ENCODE measurements at regions not wholly inside any gene's neighbourhood (a gene's known extent, or its start where the extent isn't known, plus 50 kb on each side); places are given as distances from the start of the nearest gene placed in this dataset.
A peak's percentile ranks its signal among the peaks of the same experiment; 100 is the strongest.

DNA sequence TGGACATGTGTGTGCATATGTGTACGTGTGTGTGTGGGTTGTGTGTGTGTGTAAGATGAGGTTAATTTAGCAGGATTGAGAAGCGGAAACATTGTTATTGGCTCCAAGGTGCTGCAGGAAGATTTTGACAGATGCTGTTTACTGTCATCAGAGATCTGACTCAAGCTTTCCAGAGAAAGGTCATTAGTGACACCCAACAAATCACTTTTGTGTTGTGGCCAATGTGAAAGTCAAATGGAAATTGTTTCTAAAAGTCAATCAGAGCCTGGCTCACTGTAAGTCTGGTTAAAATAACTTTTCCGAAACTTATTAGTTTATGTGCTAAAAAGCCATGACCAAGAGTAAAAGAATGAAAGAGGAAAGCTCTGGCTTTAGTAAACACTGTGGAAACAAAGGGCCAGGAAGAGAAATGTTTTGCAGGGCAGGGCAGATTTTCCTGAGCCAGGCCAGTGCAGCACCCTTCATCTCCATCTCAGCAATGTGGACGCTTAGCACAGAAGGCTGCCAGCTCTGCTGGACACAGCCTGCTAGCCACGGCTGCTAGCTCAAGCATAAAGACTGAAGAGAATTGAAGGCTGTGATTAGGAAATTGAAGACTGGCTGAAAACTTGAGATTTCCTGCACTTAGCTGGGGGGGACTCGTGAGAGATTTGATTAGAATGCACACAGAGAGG is 235.8 kb downstream of the NEDD1 start:
- Histone ChIP-seq H3K4me1 (ENCODE audit: control insufficient read depth, insufficient read depth, low read length) (no peaks in the 10 kb centered on the region), H3K36me3 (ENCODE audit: control insufficient read depth, insufficient read depth, low read length) (no peaks in the 10 kb centered on the region), H3K9me3 (ENCODE audit: control insufficient read depth, insufficient read depth, low read length) (no peaks in the 10 kb centered on the region), H3K4me3 (ENCODE audit: low read length) (no peak overlapping the region), H3K27me3 (ENCODE audit: control insufficient read depth, insufficient read depth, low read length) (no peaks in the 10 kb centered on the region), H3K27ac (ENCODE audit: low read length) (no peak overlapping the region)
- DNase-seq (ENCODE audit: low read depth, low spot score), result no peak
- WGBS (ENCODE audit: insufficient coverage, insufficient read length), result 100% methylated on average over 2 of the region's 6 CpGs

DNA sequence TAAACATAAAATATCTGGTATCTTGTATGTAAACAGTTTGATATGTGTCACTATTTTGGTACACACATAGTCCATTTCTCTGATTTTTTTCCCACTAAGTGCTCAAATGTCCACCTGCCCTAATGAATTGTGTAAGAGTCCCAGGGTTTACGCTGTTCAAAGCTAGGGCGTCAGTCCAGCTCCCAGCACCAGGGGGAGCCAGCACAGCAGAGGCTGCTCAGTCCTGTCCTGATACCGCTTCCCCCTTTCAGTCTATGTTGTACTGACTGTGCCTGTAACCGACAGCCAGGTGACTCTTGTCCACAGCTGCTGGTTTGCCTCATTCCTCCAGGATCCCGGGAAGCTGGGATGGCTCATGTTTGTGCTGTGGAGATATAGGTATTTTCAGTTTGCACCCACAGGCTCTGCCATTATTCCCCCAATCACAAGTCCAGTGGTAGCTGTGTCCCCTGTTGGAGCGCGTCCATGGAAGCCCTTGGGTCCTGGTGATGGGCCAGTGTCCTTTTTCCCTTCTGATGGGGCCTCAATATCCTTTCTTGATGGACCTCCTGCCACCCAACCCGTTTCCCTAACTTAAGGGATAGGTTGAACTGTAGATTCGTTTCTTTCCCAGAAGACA is 242.0 kb downstream of the NEDD1 start:
- Histone ChIP-seq H3K27me3 (ENCODE audit: control insufficient read depth, insufficient read depth, low read length) (no peaks in the 10 kb centered on the region), H3K4me3 (ENCODE audit: low read length) (no peak overlapping the region), H3K4me1 (ENCODE audit: control insufficient read depth, insufficient read depth, low read length) (no peaks in the 10 kb centered on the region), H3K27ac (ENCODE audit: low read length) (no peak overlapping the region), H3K36me3 (ENCODE audit: control insufficient read depth, insufficient read depth, low read length) (no peaks in the 10 kb centered on the region), H3K9me3 (ENCODE audit: control insufficient read depth, insufficient read depth, low read length) (no peaks in the 10 kb centered on the region)
- DNase-seq (ENCODE audit: low read depth, low spot score), result peak; percentile 70
- no CpG with 5 or more reads among the region's 9 CpGs for WGBS (ENCODE audit: insufficient coverage, insufficient read length)

DNA sequence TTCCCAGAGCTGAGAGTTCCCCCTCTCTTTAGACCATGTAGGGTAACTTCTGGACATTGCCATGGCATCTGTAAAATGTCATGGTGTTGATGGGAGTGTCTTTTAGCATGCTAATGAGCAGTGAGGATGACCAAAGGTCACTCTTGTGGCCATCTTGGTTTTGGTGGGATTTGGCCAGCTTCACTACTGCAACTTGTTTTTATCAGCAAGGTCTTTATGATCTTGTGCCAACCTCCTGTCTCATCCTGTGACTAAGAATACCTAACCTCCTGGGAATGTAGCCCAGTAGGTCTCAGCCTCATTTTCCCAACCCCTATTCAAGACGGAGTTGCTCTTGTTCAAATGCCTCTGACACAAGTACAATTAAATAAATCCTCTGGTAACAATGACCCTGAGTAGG is 244.4 kb downstream of the NEDD1 start:
- no peaks in the 10 kb centered on the region for H3K36me3 ChIP-seq (ENCODE audit: control insufficient read depth, insufficient read depth, low read length)
- no peaks in the 10 kb centered on the region for H3K9me3 ChIP-seq (ENCODE audit: control insufficient read depth, insufficient read depth, low read length)
- no peaks in the 10 kb centered on the region for H3K27me3 ChIP-seq (ENCODE audit: control insufficient read depth, insufficient read depth, low read length)
- no CpG with 5 or more reads among the region's 1 CpG for WGBS (ENCODE audit: insufficient coverage, insufficient read length)
- DNase-seq (ENCODE audit: low read depth, low spot score), result no peak
- H3K27ac ChIP-seq (ENCODE audit: low read length), result no peak overlapping the region
- no peaks in the 10 kb centered on the region for H3K4me1 ChIP-seq (ENCODE audit: control insufficient read depth, insufficient read depth, low read length)
- H3K4me3 ChIP-seq (ENCODE audit: low read length), result no peak overlapping the region

DNA sequence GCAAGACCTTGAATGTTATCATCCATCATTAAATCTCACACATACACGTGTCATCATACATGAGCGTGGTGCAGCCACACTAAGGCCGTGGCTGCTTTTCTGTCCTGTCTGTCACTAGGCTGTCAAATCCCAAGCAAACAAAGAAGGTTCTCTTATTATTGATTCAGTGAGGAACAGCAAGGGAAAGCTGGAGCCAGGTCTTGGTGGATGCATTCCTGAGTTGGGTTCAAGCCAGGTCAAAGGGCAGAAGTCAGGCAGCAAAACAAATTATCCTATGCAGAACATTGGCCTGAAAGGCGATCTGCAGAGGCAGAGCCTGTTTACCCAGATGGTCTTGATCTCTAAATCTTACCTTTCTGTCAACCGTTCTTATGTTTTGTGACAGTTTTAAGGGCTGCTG is 252.3 kb downstream of the NEDD1 start:
- no peaks in the 10 kb centered on the region for H3K9me3 ChIP-seq (ENCODE audit: control insufficient read depth, insufficient read depth, low read length)
- no peaks in the 10 kb centered on the region for H3K4me1 ChIP-seq (ENCODE audit: control insufficient read depth, insufficient read depth, low read length)
- WGBS (ENCODE audit: insufficient coverage, insufficient read length), result no CpG with 5 or more reads among the region's 5 CpGs
- H3K27ac ChIP-seq (ENCODE audit: low read length), result no peak overlapping the region
- no peak overlapping the region for H3K4me3 ChIP-seq (ENCODE audit: low read length)
- H3K27me3 ChIP-seq (ENCODE audit: control insufficient read depth, insufficient read depth, low read length), result no peaks in the 10 kb centered on the region
- H3K36me3 ChIP-seq (ENCODE audit: control insufficient read depth, insufficient read depth, low read length), result no peaks in the 10 kb centered on the region
- DNase-seq (ENCODE audit: low read depth, low spot score), result no peak

DNA sequence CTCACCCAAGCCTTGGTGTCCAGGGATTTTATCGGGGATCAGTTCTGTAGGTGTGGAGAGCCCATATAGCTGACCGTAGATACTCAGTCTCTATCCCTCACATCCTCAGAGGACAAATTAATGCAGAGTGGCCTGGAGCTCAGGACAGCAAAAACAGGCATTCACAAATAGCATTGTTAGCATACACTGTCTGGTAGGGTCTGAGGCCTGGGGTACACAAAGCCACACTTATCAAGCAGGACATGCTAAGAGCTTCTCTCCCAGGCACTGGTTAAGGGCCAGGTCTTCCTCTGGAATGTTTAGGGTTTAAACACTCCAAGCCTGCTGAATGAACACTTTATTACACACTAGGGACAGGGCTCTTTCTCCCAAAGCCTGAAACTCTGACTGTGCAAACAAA is 253.2 kb downstream of the NEDD1 start:
- no peak overlapping the region for H3K27ac ChIP-seq (ENCODE audit: low read length)
- no peaks in the 10 kb centered on the region for H3K27me3 ChIP-seq (ENCODE audit: control insufficient read depth, insufficient read depth, low read length)
- no peak for DNase-seq (ENCODE audit: low read depth, low spot score)
- WGBS (ENCODE audit: insufficient coverage, insufficient read length), result no CpG with 5 or more reads among the region's 2 CpGs
- H3K4me3 ChIP-seq (ENCODE audit: low read length), result no peak overlapping the region
- H3K9me3 ChIP-seq (ENCODE audit: control insufficient read depth, insufficient read depth, low read length), result no peaks in the 10 kb centered on the region
- no peaks in the 10 kb centered on the region for H3K4me1 ChIP-seq (ENCODE audit: control insufficient read depth, insufficient read depth, low read length)
- no peaks in the 10 kb centered on the region for H3K36me3 ChIP-seq (ENCODE audit: control insufficient read depth, insufficient read depth, low read length)

DNA sequence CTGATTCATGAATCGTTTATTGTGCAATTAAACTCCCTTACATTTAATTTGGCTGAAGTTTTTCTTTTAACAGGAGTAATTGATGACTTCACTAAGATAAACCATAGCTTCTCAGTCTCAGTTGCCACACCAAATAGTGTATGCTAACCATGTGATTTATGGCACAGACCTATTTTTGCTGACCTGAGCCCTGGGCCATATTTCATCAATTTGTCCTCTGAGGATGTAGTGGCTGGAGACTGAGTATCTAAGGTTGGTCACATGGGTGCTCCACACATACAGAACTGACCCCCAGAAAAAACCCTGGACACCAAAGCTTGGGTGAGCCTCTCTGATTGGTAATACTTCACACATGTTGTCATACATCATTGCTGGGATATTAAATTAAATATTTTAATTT is 255.1 kb downstream of the NEDD1 start:
- H3K27ac ChIP-seq (ENCODE audit: low read length), result no peak overlapping the region
- no peak for DNase-seq (ENCODE audit: low read depth, low spot score)
- H3K9me3 ChIP-seq (ENCODE audit: control insufficient read depth, insufficient read depth, low read length), result no peaks in the 10 kb centered on the region
- H3K27me3 ChIP-seq (ENCODE audit: control insufficient read depth, insufficient read depth, low read length), result no peaks in the 10 kb centered on the region
- WGBS (ENCODE audit: insufficient coverage, insufficient read length), result no CpG with 5 or more reads among the region's 1 CpG
- H3K4me3 ChIP-seq (ENCODE audit: low read length), result no peak overlapping the region
- H3K4me1 ChIP-seq (ENCODE audit: control insufficient read depth, insufficient read depth, low read length), result no peaks in the 10 kb centered on the region
- no peaks in the 10 kb centered on the region for H3K36me3 ChIP-seq (ENCODE audit: control insufficient read depth, insufficient read depth, low read length)

DNA sequence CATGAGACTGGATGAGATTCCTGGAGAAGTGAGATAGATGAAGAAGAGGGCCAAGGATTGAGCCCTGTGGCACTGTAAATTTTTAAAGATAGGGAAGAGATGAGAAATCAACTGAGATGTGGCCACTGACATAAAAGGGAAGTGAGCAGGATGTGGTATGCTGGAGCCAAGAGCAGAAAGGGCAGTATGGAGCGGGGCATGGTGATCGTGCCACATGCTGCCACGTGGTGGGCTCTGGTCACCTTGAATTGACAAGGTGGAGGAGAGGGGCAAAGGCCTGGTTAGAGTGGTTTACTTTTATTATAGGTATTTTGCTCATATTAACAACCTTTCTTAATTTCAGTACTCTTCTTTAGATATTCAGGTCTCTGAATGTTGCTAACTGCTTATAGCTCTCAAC is 257.9 kb downstream of the NEDD1 start:
- WGBS (ENCODE audit: insufficient coverage, insufficient read length), result no CpG with 5 or more reads among the region's 3 CpGs
- no peak for DNase-seq (ENCODE audit: low read depth, low spot score)
- no peaks in the 10 kb centered on the region for H3K9me3 ChIP-seq (ENCODE audit: control insufficient read depth, insufficient read depth, low read length)
- no peaks in the 10 kb centered on the region for H3K27me3 ChIP-seq (ENCODE audit: control insufficient read depth, insufficient read depth, low read length)
- H3K36me3 ChIP-seq (ENCODE audit: control insufficient read depth, insufficient read depth, low read length), result no peaks in the 10 kb centered on the region
- H3K4me1 ChIP-seq (ENCODE audit: control insufficient read depth, insufficient read depth, low read length), result no peaks in the 10 kb centered on the region
- H3K4me3 ChIP-seq (ENCODE audit: low read length), result no peak overlapping the region
- H3K27ac ChIP-seq (ENCODE audit: low read length), result no peak overlapping the region

DNA sequence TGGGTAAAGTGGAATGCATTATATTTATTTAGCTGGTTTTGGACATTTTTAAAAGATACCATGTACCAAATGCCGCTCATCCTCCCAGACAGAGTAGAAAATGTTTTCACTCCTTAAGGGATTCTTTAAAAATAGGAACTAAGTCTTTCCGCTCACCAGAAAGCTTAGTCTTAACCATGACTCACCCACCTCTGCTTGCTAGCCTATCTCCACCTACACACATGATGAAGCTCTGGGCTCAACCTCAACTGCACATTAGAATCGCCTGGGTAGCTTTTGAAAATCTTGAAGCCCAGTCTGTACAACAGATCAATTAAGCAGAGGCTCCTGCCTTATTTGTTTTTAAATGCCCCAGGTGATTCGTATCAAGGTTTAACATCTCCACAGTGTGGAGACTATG is 260.5 kb downstream of the NEDD1 start:
- WGBS (ENCODE audit: insufficient coverage, insufficient read length), result no CpG with 5 or more reads among the region's 4 CpGs
- Histone ChIP-seq H3K27ac (ENCODE audit: low read length) (no peak overlapping the region), H3K9me3 (ENCODE audit: control insufficient read depth, insufficient read depth, low read length) (no peaks in the 10 kb centered on the region), H3K36me3 (ENCODE audit: control insufficient read depth, insufficient read depth, low read length) (no peaks in the 10 kb centered on the region), H3K4me1 (ENCODE audit: control insufficient read depth, insufficient read depth, low read length) (no peaks in the 10 kb centered on the region), H3K4me3 (ENCODE audit: low read length) (no peak overlapping the region), H3K27me3 (ENCODE audit: control insufficient read depth, insufficient read depth, low read length) (no peaks in the 10 kb centered on the region)
- no peak for DNase-seq (ENCODE audit: low read depth, low spot score)

DNA sequence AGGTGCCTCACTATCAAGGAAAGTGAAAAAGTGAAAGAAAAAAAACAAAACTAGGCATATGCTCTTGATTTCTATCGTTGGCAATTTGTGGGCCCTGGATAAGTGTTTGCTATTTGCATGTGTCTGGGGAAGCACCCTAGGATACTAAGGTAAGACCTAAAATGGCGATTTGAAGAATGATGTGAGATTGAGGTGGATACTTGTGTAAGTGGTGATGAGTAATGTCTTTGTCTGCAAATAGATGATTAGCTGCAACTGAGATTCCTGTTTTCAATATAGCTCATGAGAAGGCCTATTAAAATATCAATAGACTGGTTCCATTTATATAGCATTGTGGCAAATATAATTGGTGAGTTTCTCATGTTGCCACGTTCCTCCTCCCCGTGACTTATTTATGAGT is 261.7 kb downstream of the NEDD1 start:
- Histone ChIP-seq H3K27ac (ENCODE audit: low read length) (no peak overlapping the region), H3K4me3 (ENCODE audit: low read length) (no peak overlapping the region), H3K27me3 (ENCODE audit: control insufficient read depth, insufficient read depth, low read length) (no peaks in the 10 kb centered on the region), H3K36me3 (ENCODE audit: control insufficient read depth, insufficient read depth, low read length) (no peaks in the 10 kb centered on the region), H3K9me3 (ENCODE audit: control insufficient read depth, insufficient read depth, low read length) (no peaks in the 10 kb centered on the region), H3K4me1 (ENCODE audit: control insufficient read depth, insufficient read depth, low read length) (no peaks in the 10 kb centered on the region)
- no CpG with 5 or more reads among the region's 4 CpGs for WGBS (ENCODE audit: insufficient coverage, insufficient read length)
- DNase-seq (ENCODE audit: low read depth, low spot score), result peak; percentile 11

DNA sequence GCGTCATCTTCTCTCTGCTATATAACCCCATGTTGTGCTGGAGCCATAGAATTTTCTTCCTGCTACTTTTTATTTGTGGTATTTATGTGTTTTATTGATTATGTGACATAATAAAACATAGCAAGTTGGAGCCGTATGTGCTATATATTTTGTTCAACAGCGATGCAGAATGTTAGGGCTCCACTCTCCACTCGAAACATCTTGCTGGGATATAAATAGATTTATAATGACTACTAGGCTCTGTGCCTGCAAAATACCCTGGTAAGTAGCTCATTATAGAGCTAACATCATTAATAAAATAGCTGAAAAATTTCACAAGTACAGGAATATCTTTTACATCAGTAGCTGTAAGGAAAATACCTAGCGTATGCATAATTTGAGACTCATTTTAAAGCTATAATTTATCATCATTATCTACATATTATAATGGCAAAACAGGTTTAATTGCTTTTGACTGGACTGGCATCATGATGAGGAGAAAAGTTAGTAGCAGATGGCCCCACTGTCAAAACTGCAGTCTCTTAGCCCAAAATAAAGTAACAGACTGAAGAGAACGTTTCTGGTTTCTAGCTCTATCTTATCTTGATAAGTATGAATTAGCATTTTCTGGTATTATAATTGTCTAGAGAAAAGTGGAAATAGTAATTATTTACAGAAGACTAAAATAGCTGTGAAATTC is 263.0 kb downstream of the NEDD1 start:
- H3K4me1 ChIP-seq (ENCODE audit: control insufficient read depth, insufficient read depth, low read length), result 0 out of 2 replicates have a peak, but pooled peaks cover 2% of the 10 kb centered on the region
- no peaks in the 10 kb centered on the region for H3K36me3 ChIP-seq (ENCODE audit: control insufficient read depth, insufficient read depth, low read length)
- H3K27ac ChIP-seq (ENCODE audit: low read length), result no peak overlapping the region
- DNase-seq (ENCODE audit: low read depth, low spot score), result no peak
- WGBS (ENCODE audit: insufficient coverage, insufficient read length), result no CpG with 5 or more reads among the region's 6 CpGs
- no peaks in the 10 kb centered on the region for H3K9me3 ChIP-seq (ENCODE audit: control insufficient read depth, insufficient read depth, low read length)
- no peak overlapping the region for H3K4me3 ChIP-seq (ENCODE audit: low read length)
- no peaks in the 10 kb centered on the region for H3K27me3 ChIP-seq (ENCODE audit: control insufficient read depth, insufficient read depth, low read length)

Measured in iPS DF 6.9 (cell line).